Colon (tissue), 2 donors: ENCODE measurements at regions not wholly inside any gene's neighbourhood (a gene's known extent, or its start where the extent isn't known, plus 50 kb on each side); places are given as distances from the start of the nearest gene placed in this dataset.
"Not testable (repeated sequence)": the region's sequence is repeated elsewhere in the genome, so short reads cannot be mapped to it uniquely, and the experiment has no call there.

Source experiments
- FAIRE-seq: peaks from 2 replicates; lab custom pipeline; 2012; peaks lifted over from hg19 to GRCh38; lab: Jason Lieb, UNC
- donor health status: control.
- donor health status: control.

- FAIRE-seq = no peak
Measured at GRCh38 chr6:119871520-119871919, 522.0 kb upstream of the MAN1A1 start.

GRCh38 chr6:119865466-119866350, 516.1 kb upstream of the MAN1A1 start:
- FAIRE-seq = no peak

GRCh38 chr6:119862719-119863118, 513.2 kb upstream of the MAN1A1 start:
- no peak for FAIRE-seq

GRCh38 chr6:119858901-119859300, 509.3 kb upstream of the MAN1A1 start:
- FAIRE-seq = no peak

- FAIRE-seq = no peak
Measured at GRCh38 chr6:119856136-119856535, 506.6 kb upstream of the MAN1A1 start.

GRCh38 chr6:119848696-119849095, 499.1 kb upstream of the MAN1A1 start:
- FAIRE-seq = no peak

- FAIRE-seq = no peak
Measured at GRCh38 chr6:119845161-119845560, 495.6 kb upstream of the MAN1A1 start.

- no peak for FAIRE-seq
Measured at GRCh38 chr6:119844387-119844786, 494.8 kb upstream of the MAN1A1 start.

GRCh38 chr6:119842191-119842590, 492.6 kb upstream of the MAN1A1 start:
- FAIRE-seq = no peak

GRCh38 chr6:119838043-119838442, 488.5 kb upstream of the MAN1A1 start:
- FAIRE-seq = no peak

- no peak for FAIRE-seq
Measured at GRCh38 chr6:119834418-119834817, 484.9 kb upstream of the MAN1A1 start.

- FAIRE-seq = no peak
Measured at GRCh38 chr6:119832411-119832810, 482.9 kb upstream of the MAN1A1 start.

GRCh38 chr6:119830494-119831295, 481.1 kb upstream of the MAN1A1 start:
- FAIRE-seq = no peak

GRCh38 chr6:119830069-119830468, 480.5 kb upstream of the MAN1A1 start:
- FAIRE-seq = no peak

GRCh38 chr6:119829499-119829898, 479.9 kb upstream of the MAN1A1 start:
- FAIRE-seq = not testable (repeated sequence)

- FAIRE-seq = no peak
Measured at GRCh38 chr6:119829006-119829405, 479.4 kb upstream of the MAN1A1 start.

- no peak for FAIRE-seq
Measured at GRCh38 chr6:119821380-119821779, 471.8 kb upstream of the MAN1A1 start.

- no peak for FAIRE-seq
Measured at GRCh38 chr6:119818876-119819275, 469.3 kb upstream of the MAN1A1 start.

GRCh38 chr6:119814609-119815400, 465.2 kb upstream of the MAN1A1 start:
- no peak for FAIRE-seq

- no peak for FAIRE-seq
Measured at GRCh38 chr6:119802464-119802863, 452.9 kb upstream of the MAN1A1 start.

GRCh38 chr6:119801056-119801455, 451.5 kb upstream of the MAN1A1 start:
- no peak for FAIRE-seq

GRCh38 chr6:119800526-119800925, 451.0 kb upstream of the MAN1A1 start:
- no peak for FAIRE-seq
